Activated T-cell treated with anti-CD3 and anti-CD28 coated beads, Interleukin-2, amount 50 U/mL, for 48 hours (primary cell): ENCODE measurements at regions not wholly inside any gene's neighbourhood (a gene's known extent, or its start where the extent isn't known, plus 50 kb on each side); places are given as distances from the start of the nearest gene placed in this dataset.
"Not testable (repeated sequence)": the region's sequence is repeated elsewhere in the genome, so short reads cannot be mapped to it uniquely, and the experiment has no call there.

Source experiments
- DNase-seq, 2 experiments: peaks; one replicate each; pipeline ENCODE4 v3.0.0-alpha.2; 2020

DNA sequence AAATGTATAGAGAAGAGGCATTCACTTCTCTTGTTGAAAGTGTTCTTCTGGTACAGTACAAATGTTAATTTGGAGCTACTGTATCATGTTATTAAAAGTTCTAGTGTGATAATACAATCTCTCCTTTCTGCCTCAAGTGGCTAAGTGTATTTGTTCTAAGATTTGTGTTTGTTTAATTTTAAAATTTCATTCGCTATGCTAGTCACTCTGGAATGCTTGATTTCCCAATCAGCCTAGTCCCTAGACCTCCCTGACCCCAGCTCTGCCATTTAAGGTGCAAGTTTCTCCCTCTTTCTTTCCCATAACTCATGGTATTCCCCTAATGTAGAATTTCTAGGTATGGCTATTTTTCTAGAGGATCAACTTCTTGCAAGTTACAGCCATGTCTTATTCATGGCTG is 817.4 kb downstream of the STIM2 start:
- DNase-seq = no peak

DNA sequence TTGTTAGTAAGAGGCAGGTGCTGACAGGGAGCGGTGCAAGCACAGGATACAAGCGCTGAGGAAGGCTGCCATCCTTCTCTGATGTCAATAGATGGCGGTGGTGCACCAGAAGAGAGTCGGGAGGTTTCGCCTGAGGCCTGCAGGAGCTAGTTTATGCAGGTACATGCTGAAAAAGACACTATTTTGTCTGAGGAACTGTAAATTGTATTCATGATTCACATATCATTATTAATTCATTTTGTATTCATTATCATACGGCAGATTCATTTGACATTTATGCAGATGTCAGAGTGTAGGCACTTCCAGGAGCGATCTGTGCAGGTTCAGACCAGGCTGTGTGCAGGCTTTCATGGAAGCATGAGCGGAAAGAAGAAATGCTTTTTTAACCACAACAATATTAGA is 824.0 kb downstream of the STIM2 start:
- DNase-seq = peak; percentile 19 to 23

DNA sequence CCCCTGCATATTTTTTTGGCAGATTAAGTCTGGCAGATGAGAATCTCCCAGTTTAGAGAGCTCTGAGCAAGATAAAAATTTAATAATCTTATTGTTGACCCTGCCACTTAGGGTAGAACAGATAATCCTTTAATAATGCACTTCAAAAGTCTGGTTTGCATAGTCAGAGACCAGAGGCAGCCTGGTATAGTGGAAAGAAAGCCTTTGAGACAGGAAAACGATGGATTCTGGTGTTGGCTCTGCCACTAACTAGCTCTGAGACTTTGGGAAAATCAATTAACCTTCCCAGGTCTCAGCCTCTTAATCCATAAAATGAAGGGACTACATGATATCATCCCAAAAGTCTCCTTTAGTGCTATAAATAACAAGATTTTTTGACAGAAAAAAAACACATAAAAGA is 824.5 kb downstream of the STIM2 start:
- DNase-seq = no peak

DNA sequence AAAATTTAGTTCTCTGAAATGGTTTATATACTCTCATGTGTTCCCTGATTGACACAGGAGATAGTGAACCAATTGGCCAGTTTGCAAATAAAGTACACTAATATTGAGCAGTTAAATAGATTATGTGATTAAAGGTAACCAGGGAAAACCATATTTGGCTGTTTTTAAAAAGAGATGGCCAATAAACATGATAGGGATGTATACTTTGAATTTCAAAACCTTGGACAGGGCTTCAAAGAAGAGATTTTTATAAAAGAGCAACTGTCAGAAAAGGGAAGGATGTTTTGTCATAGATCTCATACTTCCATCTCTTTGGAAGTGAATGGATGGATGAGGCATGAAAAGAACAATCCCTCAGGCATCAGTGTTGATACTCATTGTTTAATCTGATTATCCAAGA is 825.3 kb downstream of the STIM2 start:
- no peak for DNase-seq

DNA sequence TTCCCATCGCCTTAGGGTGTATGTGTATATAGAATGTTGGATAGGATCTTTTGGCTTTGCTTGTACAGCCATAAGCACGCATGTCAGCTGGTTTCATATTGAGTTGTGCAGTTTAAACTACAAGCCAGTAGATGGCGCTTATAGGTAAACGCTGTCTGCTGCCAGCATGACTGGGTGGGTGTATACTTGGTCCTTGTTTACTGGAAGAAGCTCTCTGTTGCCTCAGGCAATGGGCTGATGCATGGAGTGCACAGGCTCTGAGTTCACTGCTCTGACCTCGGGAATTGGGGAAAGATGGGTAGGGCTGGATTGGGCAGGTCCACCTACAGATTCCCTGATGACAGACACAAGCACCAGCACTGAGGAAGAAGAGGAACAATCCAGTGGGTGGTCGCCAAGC is 831.5 kb downstream of the STIM2 start:
- DNase-seq = peak in 1 of 2 experiments; percentile 14

DNA sequence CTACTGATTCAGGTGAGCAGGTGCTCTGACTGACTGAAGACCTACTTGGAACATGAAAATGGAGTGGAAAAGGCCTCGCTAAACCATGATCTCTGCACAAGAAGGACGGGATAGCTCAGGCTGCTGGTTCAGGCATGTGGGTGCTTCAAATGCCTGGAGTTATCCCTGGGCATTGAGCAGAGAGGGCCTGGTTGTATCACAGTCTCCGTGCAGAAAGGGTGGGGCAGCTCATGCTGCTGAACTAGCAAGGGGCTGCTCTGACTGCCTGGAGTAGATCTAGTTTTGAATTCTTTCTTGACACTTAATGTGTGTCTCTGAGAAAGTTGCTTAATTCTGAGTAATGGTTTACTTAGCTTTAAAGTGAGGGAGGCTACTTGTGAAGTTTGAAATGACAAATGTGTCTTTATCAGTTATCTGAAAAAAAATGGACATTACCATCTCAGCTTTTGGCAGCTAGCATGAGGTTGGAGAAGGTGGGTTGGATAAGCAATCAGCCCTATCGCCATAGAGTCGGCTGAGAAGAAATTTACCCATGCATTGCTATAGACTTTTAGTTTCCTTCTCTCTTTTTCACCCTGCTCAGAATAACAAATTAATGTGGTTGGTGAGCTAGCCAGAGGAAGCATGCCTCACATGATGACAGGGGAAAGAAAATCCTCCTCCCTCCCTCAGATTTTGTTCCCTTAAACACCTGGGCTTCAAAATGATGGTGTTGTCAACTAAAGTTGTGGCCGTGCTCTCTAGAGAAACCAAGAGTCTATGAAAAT is 832.4 kb downstream of the STIM2 start:
- DNase-seq = no peak

DNA sequence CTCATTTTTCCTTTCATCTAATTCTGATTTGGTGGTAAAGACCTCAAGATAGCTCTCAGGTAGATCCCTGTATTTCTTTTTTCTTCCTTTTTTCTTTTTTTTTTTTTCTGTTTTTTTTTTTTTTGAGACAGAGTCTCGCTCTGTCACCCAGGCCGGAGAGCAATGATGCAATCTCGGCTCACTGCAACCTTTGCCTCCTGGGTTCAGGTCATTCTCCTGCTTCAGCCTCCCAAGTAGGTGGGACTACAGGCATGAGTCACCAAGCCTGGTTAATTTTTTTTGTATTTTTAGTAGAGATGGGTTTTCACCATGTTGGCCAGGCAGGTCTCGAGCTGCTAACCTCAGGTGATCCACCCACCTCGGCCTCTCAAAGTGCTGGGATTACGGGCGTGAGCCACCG is 835.6 kb downstream of the STIM2 start:
- not testable (repeated sequence) for DNase-seq

DNA sequence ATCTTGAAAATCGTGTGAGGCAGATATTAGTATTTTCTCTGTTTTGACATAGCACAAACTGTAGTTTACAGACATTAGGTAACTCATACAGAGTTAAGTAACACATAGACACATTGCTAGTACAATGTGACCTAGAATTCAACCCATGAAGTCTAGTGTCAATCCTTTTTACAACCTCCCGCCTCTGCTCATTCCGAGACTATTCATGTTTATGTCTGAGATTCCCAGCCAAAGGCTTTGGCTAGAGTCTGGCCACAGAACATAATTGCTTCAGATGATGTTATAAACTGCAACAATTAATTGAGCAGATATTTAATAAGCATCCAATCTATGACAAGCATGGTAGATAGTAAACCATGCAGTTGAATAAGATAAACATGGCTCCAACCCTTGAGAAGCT is 841.0 kb downstream of the STIM2 start:
- no peak for DNase-seq

DNA sequence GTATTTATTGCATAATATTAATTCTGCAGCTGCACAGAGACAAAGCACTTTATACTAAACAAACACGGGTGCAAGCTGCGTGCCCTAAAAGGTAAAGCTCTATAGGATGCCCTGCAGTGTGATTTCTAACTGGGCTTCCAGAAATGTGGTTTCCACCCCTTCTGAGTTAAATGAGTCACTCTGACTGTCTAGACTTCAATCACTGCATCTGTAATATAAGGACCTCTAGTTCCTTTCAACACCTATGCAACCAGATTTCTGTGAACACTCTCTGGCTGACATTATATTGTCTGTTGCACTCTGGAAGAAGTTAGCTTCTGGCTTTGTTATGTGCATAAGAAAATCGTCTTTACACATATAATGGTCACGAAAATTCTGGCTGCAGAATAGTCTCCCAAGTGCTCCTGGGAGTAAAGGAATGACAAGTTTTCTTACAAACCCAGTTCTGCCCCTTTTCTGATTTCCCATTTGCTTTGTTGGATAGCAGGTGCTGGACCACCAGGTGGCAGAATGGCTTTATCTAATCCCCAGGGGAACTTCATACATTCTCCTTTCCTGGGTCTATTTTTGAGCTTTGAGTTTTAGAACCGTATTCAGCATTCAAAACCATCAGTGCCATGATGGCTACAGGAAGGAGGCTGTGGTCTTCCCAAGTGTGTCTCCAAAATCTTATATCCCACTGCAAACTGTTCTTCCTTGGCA is 842.2 kb downstream of the STIM2 start:
- DNase-seq = no peak

DNA sequence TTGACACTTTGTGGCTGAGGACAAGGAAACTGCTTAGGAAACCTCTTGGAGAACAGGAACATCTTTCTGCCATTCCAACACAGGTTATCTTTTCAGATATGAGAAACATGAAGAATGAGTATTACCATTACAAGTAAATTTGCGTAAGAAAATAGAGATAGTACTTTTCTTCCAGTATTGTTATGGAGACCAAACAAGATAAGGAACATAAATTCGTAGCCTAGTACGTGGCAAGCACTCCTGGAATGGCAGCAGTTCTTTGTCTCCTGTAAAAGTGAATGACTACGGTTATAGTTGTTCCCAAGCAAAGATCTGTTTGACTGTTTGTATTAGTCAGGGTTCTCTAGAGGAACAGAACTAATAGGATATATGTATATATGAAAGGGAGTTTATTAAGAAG is 843.1 kb downstream of the STIM2 start:
- DNase-seq = no peak

DNA sequence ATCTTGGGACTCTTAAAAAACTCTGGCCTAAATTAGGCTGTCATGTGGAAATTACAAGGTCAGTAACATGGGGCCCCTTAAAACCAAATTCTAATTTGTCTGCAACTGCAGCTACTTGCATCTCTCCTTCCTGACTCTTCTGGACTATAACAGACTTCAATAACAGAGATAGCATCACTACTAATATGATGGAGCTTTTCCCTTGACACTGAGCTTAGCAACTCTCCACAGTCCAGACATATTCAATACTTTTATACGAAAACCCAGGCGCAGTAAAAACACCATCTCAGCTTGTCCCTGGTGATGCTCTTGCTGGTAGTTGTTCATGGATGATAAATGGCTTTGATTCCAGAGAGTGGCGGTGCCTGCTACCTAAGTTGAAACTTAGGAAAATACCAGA is 850.4 kb downstream of the STIM2 start:
- DNase-seq = no peak

DNA sequence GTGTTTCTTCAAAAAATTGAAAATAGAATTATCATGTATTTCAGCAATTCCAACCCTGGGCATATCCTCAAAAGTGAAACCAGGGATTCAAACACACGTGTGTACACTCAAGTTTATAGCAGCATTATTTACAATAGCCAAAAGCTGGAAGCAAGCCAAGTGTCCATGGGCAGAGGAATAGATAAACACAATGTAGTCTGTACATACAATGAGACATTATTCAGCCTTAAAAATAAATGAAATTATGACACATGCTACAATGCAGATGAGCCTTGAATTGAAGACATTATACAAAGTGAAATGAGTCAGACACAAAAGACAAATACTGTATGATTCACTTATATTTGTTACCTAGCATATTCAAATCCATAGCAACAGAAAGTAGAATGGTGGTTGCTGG is 853.4 kb downstream of the STIM2 start:
- DNase-seq = no peak

DNA sequence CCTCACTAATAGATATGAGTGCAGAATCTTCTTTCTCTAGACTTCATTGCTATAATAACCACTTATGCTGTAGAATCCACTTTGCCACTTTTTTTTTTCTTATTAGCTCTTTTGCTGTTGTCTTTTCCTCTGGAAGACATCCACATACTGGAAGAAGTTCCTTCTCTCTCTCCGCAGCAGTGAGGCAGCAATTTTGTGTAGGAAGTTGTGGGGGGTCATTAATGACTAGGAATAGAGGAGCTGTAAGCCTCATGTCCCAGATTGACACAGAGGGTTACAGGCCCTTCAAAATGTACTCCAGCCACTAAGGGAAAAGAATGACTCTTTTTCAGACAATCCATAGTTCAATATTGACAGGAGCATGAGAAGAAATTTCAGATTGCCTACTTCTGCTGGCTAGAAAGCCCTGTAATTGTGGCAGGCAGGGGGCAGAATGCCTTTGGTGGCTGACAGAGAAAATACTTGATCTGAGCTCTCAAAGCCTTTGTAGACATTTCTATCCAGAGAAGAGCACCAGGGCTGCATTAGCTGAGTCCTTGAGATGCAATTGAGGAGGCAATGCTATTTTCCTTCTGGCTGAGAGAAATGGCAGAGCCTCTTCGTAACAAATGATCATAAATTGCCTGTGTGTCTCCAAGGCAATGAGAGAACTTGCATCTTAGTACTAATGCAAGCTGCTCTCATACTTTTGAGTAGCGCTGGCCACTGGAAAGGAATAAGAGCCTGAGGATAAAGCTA is 856.2 kb downstream of the STIM2 start:
- no peak for DNase-seq

DNA sequence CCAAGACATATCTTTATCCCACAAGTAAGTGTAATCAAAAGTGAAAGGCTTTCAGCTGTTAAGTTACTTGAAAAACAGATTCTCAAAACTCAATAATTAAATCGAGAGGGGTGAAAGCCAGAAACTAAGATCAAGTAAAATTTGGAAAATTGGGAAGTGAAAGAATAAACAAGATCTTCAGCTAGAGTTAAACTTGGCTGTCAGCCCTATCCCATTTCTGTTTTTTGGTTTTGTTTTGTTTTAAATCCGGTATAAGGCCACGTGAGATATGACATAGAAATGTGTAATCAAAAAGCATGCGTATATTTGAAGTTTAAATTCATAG is 856.8 kb downstream of the STIM2 start:
- no peak for DNase-seq

DNA sequence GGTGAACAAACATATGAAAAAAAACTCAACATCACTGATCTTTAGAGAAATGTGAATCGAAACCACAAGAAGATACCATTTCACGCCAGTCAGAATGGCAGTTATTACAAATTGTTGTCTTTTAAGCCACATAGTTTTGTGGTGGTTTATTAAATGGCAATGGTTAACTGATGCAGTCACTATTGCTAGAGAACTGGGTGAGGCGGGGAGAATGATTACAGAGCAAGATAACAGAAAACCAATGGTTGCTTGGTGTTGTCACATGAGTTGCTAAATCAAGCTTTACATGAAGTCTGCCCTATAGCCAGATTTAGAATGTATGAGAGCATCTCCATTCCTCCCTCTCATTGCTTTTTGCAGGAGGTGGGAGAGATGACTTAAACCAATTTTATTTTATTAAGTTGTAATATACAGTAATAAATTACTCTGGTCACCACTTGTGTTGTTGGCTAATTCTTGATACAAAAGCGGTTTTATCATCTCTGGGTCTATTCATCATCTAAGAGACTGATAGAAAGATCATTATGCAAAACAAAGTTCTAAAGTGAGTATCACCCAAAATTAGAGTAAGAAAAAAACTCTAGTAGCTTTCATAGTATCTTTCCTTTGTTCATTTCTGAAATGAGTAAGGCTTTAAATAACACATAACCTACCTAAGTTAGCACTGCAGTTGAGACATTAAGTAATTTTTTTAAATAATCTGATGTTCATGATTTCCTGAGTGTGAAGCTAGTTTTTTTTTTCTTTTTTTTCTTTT is 859.5 kb downstream of the STIM2 start:
- no peak for DNase-seq

DNA sequence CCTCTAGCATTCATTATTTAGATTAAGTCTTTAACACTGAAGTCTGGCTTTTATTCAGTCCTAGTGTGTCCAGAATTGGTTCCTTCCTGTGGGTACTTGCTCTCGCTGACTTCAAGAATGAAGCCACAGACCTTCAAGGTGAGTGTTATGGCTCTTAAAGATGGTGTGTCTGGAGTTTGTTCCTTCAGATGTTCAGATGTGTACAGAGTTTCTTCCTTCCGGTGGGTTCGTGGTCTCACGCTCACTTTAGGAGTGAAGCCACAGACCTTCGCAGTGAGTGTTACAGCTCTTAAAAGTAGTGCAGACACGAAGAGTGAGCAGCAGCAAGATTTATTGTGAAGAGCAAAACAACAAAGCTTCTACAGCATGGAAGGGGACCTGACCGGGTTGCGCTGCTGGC is 860.6 kb downstream of the STIM2 start:
- no peak for DNase-seq

DNA sequence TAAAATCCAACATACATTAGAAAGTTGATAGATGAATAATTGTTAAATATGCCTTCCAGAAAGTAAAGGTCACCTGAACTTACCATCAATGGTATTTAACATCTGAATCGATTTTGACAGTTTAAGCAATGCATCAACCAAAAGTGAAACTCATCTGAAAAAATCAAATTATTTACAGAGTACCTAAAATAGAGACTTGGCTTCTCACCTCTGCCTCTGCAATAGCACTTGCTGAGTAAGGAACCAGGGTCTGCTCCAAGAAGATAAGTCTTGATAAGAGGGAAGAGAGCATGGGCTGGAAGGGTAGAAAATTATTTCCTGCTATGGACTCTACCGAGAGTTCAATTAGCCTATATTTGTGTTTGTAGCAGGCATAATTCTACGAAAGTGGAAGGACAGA is 868.3 kb downstream of the STIM2 start:
- no peak for DNase-seq

DNA sequence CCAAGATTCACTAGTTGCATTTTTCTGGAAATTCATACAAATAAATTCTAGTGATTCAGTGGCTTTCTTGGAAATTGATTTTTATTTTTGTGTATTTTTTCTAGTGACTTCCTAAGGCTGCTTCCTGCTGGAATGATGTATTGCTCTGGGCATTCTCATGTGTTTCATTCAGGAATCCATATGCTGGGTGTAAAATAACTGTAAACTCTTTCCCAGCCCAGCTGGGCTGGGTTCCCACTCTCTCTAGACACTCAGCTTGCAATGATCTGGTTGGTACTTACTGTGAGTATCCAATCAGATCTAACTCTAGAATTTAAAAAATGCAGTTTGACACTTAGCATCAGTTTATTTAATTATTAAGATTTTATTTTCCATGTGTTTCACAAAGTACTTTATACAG is 882.2 kb downstream of the STIM2 start:
- no peak for DNase-seq

DNA sequence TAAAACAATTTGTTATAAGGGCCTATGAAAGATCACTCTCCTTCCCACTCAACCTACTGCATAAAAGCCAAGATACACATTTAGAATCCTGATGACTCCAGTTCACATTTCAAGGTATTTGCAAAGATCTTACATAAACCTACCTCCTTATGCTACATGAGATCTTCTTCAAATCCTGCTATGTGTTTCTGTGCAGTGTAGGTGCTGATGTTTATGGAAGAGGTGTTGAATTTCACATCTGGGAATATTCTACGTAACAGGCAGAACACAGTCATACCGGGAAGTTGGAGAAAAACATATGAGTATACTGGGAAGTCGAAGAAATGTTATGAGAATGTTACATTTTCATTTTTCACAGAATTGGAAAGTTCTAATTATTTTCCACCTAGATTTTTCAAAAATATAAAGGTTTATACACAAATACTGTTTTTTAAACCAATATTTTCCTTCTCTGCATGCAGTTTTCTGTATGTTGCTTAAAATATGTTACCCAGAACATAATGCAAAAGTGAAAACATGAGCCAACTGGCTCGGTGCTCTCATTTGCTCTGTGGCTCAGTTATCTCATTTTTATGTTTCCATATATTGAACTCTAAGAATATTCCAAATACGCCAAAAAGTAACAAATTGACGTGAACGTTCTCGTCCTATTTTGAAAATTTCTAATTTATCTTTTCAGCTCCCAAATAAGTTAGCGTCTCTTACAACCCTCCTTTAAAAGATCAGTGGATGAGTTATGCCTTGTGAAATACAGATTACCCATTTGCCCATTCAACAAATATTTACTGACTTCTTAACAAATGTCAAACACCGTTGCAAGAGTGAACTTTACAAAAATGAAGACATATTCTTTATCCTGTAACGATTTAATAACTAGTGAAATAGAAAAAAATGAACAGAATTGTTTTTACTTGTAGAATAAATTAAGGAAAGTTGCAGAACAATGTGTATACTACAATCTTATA is 899.3 kb downstream of the STIM2 start:
- DNase-seq = no peak

DNA sequence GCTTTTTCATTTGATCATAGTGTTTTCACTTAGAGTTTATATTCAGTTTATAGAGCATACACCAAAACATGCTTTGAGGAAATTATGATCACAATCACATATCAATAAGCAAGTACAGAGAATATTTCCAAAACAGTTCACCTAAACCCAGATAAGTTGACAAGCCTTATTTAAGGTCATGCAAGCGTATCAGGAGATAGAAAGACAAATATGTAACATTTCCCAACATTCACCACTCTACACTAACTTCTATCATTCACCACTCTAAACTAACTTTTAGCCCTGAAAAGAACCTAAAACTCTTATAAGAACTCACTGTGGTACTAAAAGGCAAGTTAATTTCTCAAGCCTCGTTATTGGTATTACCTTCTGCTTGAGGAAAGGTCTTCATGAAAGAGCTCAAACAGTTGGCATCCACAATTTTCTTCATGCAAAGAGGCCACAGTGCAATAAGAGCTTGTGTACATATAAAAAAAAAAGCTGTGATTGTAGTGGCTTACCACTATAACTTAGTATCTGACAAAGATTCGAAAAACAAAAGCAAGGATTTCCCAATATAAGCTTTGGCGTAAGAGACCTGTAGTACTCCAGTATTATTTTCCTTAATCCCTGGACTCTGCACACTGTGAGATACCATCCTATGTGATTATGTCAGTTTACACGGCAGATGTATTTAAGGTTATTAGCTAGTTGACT is 903.3 kb downstream of the STIM2 start:
- no peak for DNase-seq

DNA sequence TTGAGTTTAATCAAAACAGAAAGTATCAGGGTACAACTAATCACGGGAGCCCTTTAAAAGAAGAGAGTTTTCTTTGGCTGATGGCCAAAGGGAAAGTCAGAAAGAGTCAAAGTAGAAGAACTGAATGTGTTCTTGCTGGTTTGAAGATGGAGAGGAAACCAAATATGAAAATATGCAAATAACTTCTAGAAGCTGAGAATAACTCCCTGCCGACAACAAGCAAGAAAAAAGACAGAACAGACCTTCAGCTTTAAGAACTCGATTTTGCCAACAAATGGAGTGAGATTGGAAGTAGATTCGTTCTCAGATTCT is 903.8 kb downstream of the STIM2 start:
- no peak for DNase-seq

DNA sequence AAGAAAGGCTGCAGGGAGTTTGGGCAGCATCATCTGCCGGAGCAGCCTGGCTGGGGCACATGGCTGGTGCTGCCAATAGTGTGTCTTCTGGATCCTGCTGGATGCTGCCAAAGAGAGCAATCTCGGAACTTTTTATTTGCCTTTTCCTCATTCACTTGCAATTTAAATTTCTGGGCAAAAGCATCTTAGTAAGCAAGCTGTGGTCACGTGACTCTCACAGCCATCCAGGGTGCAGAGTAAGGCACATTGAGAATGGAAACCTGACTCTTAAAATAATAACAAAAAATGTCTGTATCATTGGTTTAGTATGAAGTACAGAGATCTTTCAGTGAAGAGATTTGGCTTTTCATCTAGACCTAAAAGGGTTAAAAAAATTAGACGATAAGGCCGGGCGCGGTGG is 910.3 kb downstream of the STIM2 start:
- DNase-seq = no peak
